Osteoblast (primary cell): ENCODE measurements at regions not wholly inside any gene's neighbourhood (a gene's known extent, or its start where the extent isn't known, plus 50 kb on each side); places are given as distances from the start of the nearest gene placed in this dataset.

ENCODE experiments used
- DNase-seq: peaks from one replicate; pipeline ENCODE4 v3.0.0; 2011; ENCODE audit warnings: low spot score, mixed read lengths; ENCODE audit not compliant: insufficient read length; ENCODE audit errors: missing footprints
- H2AFZ ChIP-seq: 2 replicates; pipeline ENCODE4 v1.6.0; 2011; ENCODE audit warnings: mild to moderate bottlenecking, low read length
- H3K27ac ChIP-seq: 2 replicates; pipeline ENCODE4 v1.5.1; 2011; ENCODE audit warnings: mild to moderate bottlenecking, low read depth, low read length, moderate library complexity
- H3K27me3 ChIP-seq: 2 replicates; pipeline ENCODE4 v1.6.0; 2012; ENCODE audit warnings: mild to moderate bottlenecking, control low read depth, inconsistent platforms, low read length, moderate library complexity; ENCODE audit not compliant: insufficient read depth
- H3K36me3 ChIP-seq: 2 replicates; pipeline ENCODE4 v1.5.1; 2011; ENCODE audit warnings: mild to moderate bottlenecking, low read length, control low read depth, moderate library complexity; ENCODE audit not compliant: insufficient read depth
- H3K4me1 ChIP-seq: 2 replicates; pipeline ENCODE4 v1.5.1; 2011; ENCODE audit warnings: mild to moderate bottlenecking, low read length, control low read depth, moderate library complexity; ENCODE audit not compliant: insufficient read depth
- H3K4me2 ChIP-seq: 2 replicates; pipeline ENCODE4 v1.6.0; 2011; ENCODE audit warnings: mild to moderate bottlenecking, low read length; ENCODE audit not compliant: insufficient read depth
- H3K4me3 ChIP-seq: fragments of 200-600 bp; sonication (generic); 3 replicates; pipeline ENCODE4 v1.5.1; 2012; ENCODE audit warnings: mild to moderate bottlenecking, low read length, inconsistent platforms; ENCODE audit not compliant: insufficient read depth
- H3K79me2 ChIP-seq: 2 replicates; pipeline ENCODE4 v1.6.0; 2012; ENCODE audit warnings: mild to moderate bottlenecking, low read length, control low read depth, inconsistent platforms; ENCODE audit not compliant: insufficient read depth
- H3K9me3 ChIP-seq: 2 replicates; pipeline ENCODE4 v1.5.1; 2011; ENCODE audit warnings: low read depth, low read length, control low read depth
- H4K20me1 ChIP-seq: 2 replicates; pipeline ENCODE4 v1.6.0; 2012; ENCODE audit warnings: mild to moderate bottlenecking, low read length, control low read depth; ENCODE audit not compliant: insufficient read depth
- CTCF ChIP-seq: IDR thresholded peaks from 2 replicates; pipeline ENCODE4 v1.5.1; 2011; ENCODE audit warnings: mild to moderate bottlenecking, low read depth, low read length, moderate library complexity; ENCODE audit errors: extremely low read depth

- H3K4me3 ChIP-seq: no peak overlapping the region
- H3K4me1 ChIP-seq: peaks cover 11% of the 10 kb centered on the region
- H3K27ac ChIP-seq: no peak overlapping the region
- H3K9me3 ChIP-seq: no peaks in the 10 kb centered on the region
- no peak for TF ChIP-seq CTCF
- DNase-seq: no peak
- H3K36me3 ChIP-seq: no peaks in the 10 kb centered on the region
- no peak overlapping the region for H2AFZ ChIP-seq
- H3K27me3 ChIP-seq: no peaks in the 10 kb centered on the region
- no peaks in the 10 kb centered on the region for H3K79me2 ChIP-seq
- no peaks in the 10 kb centered on the region for H4K20me1 ChIP-seq
- H3K4me2 ChIP-seq: no peak overlapping the region
Measured at GRCh38 chr13:97107815-97108529, 113.7 kb upstream of the OXGR1 start.

DNA sequence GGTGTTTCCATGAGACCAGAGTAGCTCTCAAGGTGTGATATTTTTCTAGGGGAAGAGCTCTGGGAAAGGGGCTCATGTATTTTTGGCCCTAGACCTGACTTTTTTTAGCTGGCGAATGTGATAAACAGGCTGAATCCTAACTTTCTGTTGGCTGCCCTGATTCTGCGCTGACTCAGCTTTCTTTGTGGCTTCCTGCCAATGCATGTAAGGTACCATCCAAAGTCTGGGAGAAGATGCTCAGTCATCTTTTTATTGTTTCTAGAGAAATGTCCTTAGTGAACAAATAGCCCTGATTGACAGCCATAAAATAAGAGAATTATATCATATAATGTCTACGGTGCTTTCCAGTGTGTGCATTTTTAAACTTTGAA, 113.6 kb upstream of the MBNL2 start:
- H3K27ac ChIP-seq: no peak overlapping the region
- no peaks in the 10 kb centered on the region for H4K20me1 ChIP-seq
- no peak overlapping the region for H2AFZ ChIP-seq
- TF ChIP-seq CTCF: no peak
- peaks cover 12% of the 10 kb centered on the region for H3K4me1 ChIP-seq
- no peak overlapping the region for H3K4me3 ChIP-seq
- peaks cover under 1% of the 10 kb centered on the region for H3K27me3 ChIP-seq
- no peak for DNase-seq
- H3K4me2 ChIP-seq: no peak overlapping the region
- no peaks in the 10 kb centered on the region for H3K9me3 ChIP-seq
- H3K36me3 ChIP-seq: no peaks in the 10 kb centered on the region
- H3K79me2 ChIP-seq: no peaks in the 10 kb centered on the region

GRCh38 chr13:97109256-97109655, 112.9 kb upstream of the MBNL2 start:
- no peaks in the 10 kb centered on the region for H3K36me3 ChIP-seq
- no peak for TF ChIP-seq CTCF
- peaks cover 14% of the 10 kb centered on the region for H3K4me1 ChIP-seq
- H3K9me3 ChIP-seq: no peaks in the 10 kb centered on the region
- H3K27me3 ChIP-seq: peaks cover 3% of the 10 kb centered on the region
- DNase-seq: no peak
- no peak overlapping the region for H2AFZ ChIP-seq
- no peaks in the 10 kb centered on the region for H4K20me1 ChIP-seq
- no peak overlapping the region for H3K4me3 ChIP-seq
- H3K79me2 ChIP-seq: no peaks in the 10 kb centered on the region
- H3K4me2 ChIP-seq: peak overlapping the region; percentile 75
- H3K27ac ChIP-seq: no peak overlapping the region

DNA sequence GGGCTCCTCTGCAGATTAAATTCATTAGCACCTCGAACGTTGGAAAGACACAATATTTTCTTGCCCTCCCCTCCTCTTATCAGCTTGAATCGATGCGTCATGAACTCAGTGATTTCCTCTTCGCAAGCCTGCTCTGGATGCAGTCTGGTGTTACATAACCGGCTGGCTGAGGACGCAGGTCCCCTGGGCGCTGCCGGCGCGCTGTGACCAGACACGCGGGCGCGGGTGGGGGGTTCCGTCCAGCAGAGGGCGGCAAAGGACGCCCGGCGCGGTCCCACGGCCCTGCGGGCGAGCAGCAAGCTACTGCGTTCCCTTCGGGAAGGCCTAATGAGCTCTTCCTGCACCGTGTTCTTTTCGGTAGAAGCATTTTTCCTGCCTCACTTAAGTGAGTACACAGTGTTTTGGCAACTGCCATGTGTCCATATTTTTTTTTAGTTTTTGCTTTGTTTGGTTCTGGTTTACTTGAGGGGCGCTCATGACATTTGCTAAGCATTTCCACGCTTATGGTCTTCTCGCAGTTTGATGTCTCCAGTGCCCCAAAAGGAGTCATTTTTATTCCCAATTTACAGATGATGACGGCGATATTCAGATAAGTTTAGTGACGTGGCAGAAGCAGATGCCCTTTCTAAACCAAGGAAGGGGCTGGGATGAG, 112.2 kb upstream of the MBNL2 start:
- no peaks in the 10 kb centered on the region for H3K36me3 ChIP-seq
- peaks cover 3% of the 10 kb centered on the region for H3K27me3 ChIP-seq
- peak; percentile 96 for DNase-seq
- H4K20me1 ChIP-seq: no peaks in the 10 kb centered on the region
- H2AFZ ChIP-seq: no peak overlapping the region
- peaks cover 14% of the 10 kb centered on the region for H3K4me1 ChIP-seq
- peak; percentile 84 for TF ChIP-seq CTCF
- H3K4me2 ChIP-seq: peak overlapping the region; percentile 75
- H3K9me3 ChIP-seq: no peaks in the 10 kb centered on the region
- peak overlapping the region; percentile 42 for H3K4me3 ChIP-seq
- no peaks in the 10 kb centered on the region for H3K79me2 ChIP-seq
- H3K27ac ChIP-seq: no peak overlapping the region
